Right lobe of liver (tissue), 4 donors: ENCODE measurements at regions not wholly inside any gene's neighbourhood (a gene's known extent, or its start where the extent isn't known, plus 50 kb on each side); places are given as distances from the start of the nearest gene placed in this dataset.

ENCODE experiments used
- POLR2A ChIP-seq: fragments of 450-650 bp; IDR thresholded peaks from one replicate; pipeline ENCODE4 v1.6.1; 2017; ENCODE audit warnings: antibody characterized with exemption, mild to moderate bottlenecking
- TF ChIP-seq, protein P1 (sequence below), 4 donors: fragments of 200-600 bp in 3 of 4; fragments of 450-650 bp in 1 of 4; IDR thresholded peaks; one replicate each; pipeline versions ENCODE4 v1.5.1 to v1.8.0; 2016 to 2022; ENCODE audit warnings: antibody characterized with exemption in 4 of 4, mild to moderate bottlenecking in 2 of 4
- donor health status: DM: no; HTN: no; CAD: no.
- donor health status: DM: no; HTN: no; CAD: no.
- donor health status: DM: no; HTN: yes; CAD: no.

- TF ChIP-seq, protein P1, sequence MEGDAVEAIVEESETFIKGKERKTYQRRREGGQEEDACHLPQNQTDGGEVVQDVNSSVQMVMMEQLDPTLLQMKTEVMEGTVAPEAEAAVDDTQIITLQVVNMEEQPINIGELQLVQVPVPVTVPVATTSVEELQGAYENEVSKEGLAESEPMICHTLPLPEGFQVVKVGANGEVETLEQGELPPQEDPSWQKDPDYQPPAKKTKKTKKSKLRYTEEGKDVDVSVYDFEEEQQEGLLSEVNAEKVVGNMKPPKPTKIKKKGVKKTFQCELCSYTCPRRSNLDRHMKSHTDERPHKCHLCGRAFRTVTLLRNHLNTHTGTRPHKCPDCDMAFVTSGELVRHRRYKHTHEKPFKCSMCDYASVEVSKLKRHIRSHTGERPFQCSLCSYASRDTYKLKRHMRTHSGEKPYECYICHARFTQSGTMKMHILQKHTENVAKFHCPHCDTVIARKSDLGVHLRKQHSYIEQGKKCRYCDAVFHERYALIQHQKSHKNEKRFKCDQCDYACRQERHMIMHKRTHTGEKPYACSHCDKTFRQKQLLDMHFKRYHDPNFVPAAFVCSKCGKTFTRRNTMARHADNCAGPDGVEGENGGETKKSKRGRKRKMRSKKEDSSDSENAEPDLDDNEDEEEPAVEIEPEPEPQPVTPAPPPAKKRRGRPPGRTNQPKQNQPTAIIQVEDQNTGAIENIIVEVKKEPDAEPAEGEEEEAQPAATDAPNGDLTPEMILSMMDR (IDR thresholded peaks at IDR 0.05), result no peak
- TF ChIP-seq POLR2A, result no peak
Measured at GRCh38 chr3:64971602-64972001, 283.8 kb upstream of the ADAMTS9 start.
